ENCODE measurements at regions not wholly inside any gene's neighbourhood (a gene's known extent, or its start where the extent isn't known, plus 50 kb on each side); places are given as distances from the start of the nearest gene placed in this dataset.

- peak in 5 of 6 experiments; percentile 15 to 59 (median 34) for TF ChIP-seq CTCF (IDR thresholded peaks at IDR 0.05)
- no peak for TF ChIP-seq POLR2A (IDR thresholded peaks at IDR 0.05)
Measured at GRCh38 chr21:38669186-38669585, 136.5 kb upstream of the ETS2 start.
